Astrocyte of the cerebellum (primary cell): ENCODE measurements at regions not wholly inside any gene's neighbourhood (a gene's known extent, or its start where the extent isn't known, plus 50 kb on each side); places are given as distances from the start of the nearest gene placed in this dataset.

Experiments
- DNase-seq: peaks from one replicate; pipeline ENCODE4 v3.0.0-alpha.2; 2011; ENCODE audit warnings: low read depth
- H3K4me3 ChIP-seq: 2 replicates; pipeline ENCODE4 v1.5.1; 2011; ENCODE audit warnings: mild to moderate bottlenecking, low read depth, low read length, moderate library complexity
- in situ Hi-C: cut with HindIII; loops from 2 replicates; pipeline ENCODE4 v1.10.0; 2017; ENCODE audit warnings: low sequenced_read_pairs
- TF ChIP-seq, protein P1 (sequence below): IDR thresholded peaks from 2 replicates; pipeline ENCODE4 v1.5.1; 2012; ENCODE audit warnings: low read length, low read depth, moderate library complexity, mild to moderate bottlenecking; ENCODE audit errors: missing control alignments

DNA sequence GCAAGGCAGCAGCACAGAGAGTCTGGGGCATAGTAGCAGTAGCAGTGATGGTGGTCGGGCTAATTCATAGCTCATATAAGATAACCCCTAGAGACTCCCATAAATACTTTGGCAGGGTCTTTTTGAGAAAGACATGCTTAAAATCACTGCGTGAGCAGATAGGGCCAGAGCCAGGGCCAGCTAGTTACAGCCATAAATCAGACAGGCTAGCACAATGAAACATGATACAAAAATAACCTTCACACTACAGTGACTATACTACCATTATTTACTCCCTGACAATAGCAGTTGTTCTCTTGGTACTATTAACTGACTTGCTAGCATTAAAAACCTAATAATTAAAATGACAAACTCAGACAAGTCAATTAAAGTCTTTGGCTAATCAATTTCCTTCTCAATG is 295.9 kb downstream of the SMARCA1 start:
- in situ Hi-C loops: no loop called here
- TF ChIP-seq, protein P1, sequence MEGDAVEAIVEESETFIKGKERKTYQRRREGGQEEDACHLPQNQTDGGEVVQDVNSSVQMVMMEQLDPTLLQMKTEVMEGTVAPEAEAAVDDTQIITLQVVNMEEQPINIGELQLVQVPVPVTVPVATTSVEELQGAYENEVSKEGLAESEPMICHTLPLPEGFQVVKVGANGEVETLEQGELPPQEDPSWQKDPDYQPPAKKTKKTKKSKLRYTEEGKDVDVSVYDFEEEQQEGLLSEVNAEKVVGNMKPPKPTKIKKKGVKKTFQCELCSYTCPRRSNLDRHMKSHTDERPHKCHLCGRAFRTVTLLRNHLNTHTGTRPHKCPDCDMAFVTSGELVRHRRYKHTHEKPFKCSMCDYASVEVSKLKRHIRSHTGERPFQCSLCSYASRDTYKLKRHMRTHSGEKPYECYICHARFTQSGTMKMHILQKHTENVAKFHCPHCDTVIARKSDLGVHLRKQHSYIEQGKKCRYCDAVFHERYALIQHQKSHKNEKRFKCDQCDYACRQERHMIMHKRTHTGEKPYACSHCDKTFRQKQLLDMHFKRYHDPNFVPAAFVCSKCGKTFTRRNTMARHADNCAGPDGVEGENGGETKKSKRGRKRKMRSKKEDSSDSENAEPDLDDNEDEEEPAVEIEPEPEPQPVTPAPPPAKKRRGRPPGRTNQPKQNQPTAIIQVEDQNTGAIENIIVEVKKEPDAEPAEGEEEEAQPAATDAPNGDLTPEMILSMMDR: no peak
- H3K4me3 ChIP-seq: no peak overlapping the region
- no peak for DNase-seq

DNA sequence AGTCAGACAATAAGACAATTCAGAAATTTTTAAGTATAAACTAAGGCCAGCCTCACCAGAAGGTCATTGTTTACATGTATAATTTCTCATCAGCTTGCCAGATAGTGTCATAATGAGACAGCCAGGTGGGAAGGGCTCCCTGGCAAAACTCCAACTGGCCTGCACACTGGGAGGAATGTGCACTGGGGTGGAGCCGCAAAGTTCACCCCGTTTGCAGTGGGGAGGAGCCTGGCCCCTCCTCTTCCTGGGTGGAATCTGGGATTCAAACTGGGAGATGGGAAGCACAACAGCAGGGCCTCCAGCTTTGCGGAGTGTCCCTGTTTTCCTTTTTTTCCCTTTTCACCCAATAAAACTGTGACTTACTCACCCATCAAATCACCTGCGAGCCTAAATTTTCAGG is 329.9 kb downstream of the SMARCA1 start:
- TF ChIP-seq, protein P1: no peak
- H3K4me3 ChIP-seq: no peak overlapping the region
- in situ Hi-C loops: no loop called here
- no peak for DNase-seq

DNA sequence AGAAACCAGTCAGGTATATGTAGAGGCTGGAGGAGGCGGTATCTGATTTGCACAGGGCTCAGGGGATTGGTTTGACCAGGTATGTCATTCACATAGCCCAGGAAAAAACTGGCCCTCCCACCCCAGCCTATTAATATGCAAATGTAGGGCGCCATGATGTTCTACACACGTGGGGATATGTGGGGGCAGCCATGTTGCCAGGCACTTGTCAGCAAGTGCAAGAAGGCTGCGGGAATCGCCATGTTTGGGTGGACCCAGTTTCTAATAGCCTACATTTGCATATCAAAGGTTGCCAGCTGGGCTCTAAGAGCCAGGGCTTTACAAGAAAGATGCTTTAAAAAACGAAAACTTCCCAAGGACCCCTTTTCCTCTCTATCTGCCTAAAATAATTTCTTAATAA is 335.1 kb downstream of the SMARCA1 start:
- TF ChIP-seq, protein P1: no peak
- H3K4me3 ChIP-seq: no peak overlapping the region
- DNase-seq: no peak
- in situ Hi-C loops: no loop called here

DNA sequence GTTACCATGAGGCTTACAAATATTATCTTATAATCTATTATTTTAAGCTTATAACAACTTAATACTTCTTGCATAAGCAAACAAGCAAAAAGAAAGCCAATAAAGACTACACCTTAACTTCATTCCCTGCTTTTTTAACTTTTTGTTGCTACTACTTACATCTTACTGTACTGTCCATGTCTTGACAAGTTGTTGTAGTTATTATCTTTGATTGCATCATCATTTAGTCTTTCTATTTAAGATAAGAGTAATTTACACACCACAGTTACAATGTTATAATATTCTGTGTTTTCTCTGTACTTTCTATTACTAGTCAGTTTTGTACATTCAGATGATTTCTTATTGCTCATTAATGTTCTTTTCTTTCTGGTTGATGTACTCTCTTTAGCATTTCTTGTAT is 346.6 kb downstream of the SMARCA1 start:
- TF ChIP-seq, protein P1: no peak
- in situ Hi-C loops: no loop called here
- no peak overlapping the region for H3K4me3 ChIP-seq
- no peak for DNase-seq

DNA sequence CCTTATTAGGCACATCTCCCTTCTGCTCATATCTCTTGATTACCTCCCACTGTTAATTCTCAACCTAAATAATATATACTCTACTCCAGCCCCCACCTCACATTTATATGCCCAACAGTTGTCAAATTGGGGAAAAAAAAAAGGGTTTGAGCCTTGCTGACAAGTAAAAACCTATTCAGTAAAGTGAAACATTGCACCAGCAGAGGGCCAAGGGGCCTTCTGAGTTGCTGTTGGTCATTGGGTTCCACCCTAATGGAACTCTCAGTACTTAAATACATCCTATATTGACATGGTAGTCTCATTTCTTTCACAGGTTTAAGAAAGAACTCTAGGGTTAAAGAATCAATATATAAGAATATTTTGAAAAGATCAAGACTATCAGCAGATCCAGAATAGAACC is 362.2 kb downstream of the SMARCA1 start:
- in situ Hi-C loops: no loop called here
- DNase-seq: no peak
- TF ChIP-seq, protein P1: no peak
- H3K4me3 ChIP-seq: no peak overlapping the region

DNA sequence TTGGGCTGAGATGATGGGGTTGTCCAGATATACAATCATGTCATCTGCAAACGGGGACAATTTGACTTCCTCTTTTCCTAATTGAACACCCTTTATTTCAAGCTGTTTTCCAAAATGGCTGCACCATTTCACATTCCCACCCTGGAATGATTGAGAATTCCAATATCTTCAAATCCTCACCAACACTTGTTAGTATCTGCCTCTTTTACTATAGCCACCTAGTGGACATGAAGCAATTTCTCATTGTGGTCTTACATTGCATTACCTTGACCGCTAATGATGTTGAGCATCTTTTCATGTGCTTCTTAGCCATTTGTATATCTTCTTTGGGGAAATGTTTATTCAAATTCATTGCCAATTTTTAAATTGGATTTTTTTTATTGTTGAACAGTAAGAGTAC is 364.8 kb downstream of the SMARCA1 start:
- no peak overlapping the region for H3K4me3 ChIP-seq
- TF ChIP-seq, protein P1: no peak
- in situ Hi-C loops: no loop called here
- DNase-seq: no peak

DNA sequence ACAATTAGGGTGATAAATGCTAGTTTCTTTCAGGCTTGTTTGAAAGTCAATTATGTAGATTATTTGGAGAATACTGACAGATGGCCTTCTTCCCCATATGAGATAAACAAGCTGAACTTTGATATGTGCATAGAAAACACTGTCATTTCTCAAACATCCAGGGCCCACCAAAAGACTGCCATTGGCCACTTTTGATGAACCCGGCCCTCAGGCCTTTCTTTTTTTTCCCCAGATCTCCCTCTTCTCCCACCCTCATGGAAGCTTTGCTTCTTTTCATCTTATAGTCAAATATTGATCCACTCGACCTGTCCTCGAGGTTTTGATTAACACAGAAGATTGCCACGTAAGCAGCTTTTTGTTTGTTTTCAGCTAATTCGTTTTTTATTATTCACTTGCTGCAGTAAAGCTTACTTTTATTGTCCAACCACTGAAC is 377.4 kb downstream of the SMARCA1 start:
- no peak overlapping the region for H3K4me3 ChIP-seq
- DNase-seq: no peak
- in situ Hi-C loops: no loop called here
- TF ChIP-seq, protein P1: no peak
